Central memory CD4-positive, alpha-beta T cell (primary cell): ENCODE measurements at regions not wholly inside any gene's neighbourhood (a gene's known extent, or its start where the extent isn't known, plus 50 kb on each side); places are given as distances from the start of the nearest gene placed in this dataset.
"Not testable (repeated sequence)": the region's sequence is repeated elsewhere in the genome, so short reads cannot be mapped to it uniquely, and the experiment has no call there.

Source experiments
- DNase-seq: peaks from one replicate; pipeline ENCODE4 v3.0.0; 2022

- DNase-seq, result no peak
These were observed 85.7 kb downstream of the SUCLG1 start for GRCh38 chr2:84373391-84373790.

GRCh38 chr2:84362541-84362940 lies 96.5 kb downstream of the SUCLG1 start:
- DNase-seq, result no peak

DNA sequence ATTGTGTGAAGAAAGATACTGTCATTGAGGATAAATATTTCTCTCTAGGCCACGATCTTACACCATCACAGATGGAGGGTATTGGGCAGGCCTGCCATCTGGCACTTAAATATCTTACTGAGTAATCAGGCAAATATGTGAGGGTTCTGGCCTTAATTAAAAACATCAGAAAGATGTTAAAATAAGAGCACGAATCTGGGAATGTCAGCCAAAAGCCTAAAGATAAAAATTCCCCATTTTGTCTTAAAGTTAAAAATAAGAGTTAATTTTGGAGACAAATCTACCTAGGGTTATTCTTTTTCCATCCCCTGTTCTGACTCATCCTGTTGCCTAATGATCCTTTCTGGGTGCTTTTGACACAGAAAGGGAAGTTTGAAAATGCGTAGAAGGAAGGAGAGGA lies 121.0 kb downstream of the SUCLG1 start:
- no peak for DNase-seq

DNA sequence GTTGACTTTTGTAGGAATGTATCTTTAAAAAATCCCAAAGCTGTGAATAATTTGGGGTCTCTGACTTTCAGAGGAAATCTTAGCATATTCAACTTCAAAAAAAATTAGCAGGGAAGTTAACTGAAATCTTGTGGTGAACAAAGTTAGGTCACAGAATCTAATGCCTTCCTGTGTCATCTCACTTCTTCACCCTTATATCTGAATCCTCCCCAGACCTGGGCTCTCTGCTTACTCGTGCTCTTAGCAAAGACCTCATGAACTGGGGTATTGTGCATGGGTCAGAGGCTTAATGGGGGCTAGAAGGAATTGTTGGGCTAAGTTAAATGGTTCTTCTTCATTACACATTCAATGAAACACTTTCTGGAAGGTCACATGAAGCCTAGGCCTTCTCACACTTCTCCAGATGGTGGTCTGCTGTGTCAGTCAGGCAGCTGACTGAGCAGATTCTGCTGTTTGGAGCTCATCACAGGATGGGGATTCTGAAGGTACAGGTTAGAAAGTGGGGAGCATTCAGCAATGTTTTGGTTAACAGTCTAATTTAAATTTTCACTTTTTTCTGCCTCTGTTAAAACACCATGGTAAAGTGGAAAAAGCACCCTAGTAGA lies 131.3 kb downstream of the SUCLG1 start:
- no peak for DNase-seq

- no peak for DNase-seq
These were observed 132.1 kb downstream of the SUCLG1 start for GRCh38 chr2:84326831-84327432.

DNA sequence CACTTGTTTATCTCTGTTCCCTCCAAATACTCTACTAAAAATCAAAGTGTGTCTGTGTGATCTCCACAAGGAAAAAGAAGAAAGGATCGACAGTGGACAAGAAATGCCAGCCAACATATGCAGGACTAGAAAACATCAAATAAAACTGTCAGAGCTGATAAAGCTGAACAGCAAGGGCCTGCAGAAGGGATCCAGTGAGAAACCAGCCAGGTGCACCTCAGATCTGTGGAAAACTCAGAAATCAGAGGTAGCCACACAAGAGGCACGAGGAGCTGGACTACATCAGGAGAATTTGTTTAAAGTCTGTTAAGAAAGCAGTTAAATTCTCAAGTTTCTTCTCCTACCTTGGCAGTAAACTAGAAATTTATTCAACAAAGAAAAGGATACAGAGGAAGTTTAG lies 135.2 kb downstream of the SUCLG1 start:
- no peak for DNase-seq

- DNase-seq, result no peak
These were observed 138.1 kb downstream of the SUCLG1 start for GRCh38 chr2:84320940-84321339.

DNA sequence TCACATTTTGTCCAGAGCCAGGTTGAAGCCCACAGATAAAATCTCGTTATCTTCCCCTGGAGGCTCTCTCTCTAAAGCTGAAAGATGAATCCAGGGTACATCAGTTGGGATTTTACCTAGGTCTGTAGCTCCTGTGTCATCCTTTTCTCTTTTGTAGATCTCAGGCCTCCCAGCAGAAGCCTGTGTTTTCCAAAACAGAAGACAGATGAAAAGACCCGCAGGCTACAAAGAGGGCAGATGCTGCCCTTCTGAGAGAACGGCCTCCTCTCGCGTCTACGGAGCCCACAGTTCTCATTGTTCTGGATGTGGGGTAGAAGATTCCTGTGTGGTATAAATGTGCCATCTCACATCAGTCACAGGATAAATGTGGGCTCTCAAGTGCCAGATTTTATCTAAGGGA lies 139.5 kb downstream of the SUCLG1 start:
- DNase-seq, result no peak

DNA sequence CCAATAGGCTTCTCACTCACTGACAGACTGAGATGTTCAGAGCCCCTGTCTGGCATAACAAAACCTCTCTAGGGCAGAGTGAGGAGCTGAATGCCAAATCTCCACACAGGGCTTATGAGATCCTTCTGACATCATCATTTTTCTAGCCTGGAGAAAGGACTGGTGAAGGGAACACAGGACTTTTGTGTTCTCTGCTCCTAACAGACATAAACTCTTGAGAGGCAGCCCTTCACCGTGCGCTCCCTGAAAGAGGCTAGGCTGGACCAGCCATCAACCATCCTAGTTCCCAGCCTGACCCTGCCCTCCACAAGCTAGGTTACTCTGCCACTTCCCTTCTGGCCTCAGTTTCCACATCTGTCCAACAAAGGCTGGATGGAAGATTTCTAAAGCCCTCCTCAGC lies 141.9 kb downstream of the SUCLG1 start:
- DNase-seq, result no peak

DNA sequence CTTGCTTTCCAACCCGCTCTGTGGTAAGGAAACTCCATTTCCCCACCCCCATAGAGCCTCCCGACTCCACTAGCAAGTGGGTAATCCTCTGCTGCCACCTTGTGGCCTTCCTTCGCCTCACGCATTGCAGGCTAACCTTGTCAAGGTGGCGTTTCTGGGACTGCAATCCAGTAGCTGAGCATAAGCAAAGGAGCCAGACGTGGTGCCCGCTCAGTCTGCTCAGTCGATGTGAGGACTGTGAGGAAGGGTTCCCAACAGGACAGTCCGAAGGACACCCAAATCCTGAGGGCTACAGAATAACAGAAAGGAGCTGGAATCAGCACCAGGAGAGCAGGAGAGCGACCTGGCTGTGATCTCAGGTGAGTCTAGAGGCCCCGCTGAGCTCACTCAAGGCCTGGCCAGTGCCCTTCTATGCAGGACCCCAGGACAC lies 144.2 kb downstream of the SUCLG1 start:
- peak; percentile 42 for DNase-seq

DNA sequence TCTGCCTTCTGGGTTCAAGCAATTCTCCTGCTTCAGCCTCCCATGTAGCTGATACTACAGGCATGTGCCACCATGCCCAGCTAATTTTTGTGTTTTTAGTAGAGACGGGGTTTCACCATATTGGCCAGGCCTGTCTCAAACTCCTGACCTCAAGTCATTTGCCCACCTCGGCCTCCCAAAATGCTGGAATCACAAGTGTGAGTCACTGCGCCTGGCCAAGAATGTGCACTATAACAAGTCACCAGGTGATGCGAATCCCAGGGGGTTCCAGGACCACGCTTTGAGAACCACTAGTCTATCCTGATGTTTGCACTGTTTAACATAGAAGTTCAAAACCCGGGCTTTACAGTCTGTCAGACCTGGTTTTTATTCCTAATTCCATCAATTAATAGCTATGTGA lies 144.8 kb downstream of the SUCLG1 start:
- DNase-seq, result no peak

GRCh38 chr2:84309281-84309680 lies 149.8 kb downstream of the SUCLG1 start:
- no peak for DNase-seq

- DNase-seq, result no peak
These were observed 152.7 kb downstream of the SUCLG1 start for GRCh38 chr2:84306361-84306760.

DNA sequence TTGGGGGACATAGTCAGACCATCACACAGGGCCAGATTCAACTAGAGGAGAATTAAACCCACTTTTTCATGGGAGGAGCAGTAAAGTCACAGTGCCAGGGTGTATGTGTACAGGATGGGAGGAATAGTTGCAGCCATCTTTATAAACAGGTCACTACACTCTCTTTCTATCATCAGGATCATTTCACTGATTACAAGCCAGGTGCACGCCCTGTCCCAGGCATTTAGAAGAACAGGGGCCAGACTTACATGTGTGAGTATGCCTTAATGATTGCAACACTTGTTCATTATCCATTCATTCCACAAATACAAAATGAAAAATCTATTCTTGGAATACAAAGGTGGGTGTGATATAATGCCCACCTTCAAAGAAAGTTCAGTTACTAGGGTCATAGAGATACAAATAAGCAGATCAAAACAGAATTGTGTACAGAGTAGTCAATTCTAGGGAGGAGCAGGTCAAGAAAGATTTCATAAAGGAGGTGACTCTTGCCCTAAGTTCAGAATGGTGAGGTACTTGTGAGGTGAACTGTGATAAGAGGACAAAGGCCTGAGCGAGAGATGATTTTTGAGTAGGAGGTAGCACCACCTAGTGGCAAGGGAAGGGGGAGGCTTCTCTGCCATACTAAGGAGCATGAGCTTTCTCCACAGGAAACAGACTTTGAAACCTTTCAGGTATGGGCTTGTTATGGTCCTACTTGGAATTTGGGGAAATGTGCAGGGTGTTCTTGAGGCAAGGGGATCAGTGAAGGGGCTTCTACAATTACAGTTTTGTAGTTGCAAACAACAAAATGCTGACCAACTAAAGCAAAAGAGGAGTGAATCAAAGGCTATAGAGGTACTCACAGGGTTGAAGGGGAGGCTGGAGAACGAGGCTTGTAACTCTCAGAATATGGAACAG lies 156.3 kb downstream of the SUCLG1 start:
- peak; percentile 16 for DNase-seq

DNA sequence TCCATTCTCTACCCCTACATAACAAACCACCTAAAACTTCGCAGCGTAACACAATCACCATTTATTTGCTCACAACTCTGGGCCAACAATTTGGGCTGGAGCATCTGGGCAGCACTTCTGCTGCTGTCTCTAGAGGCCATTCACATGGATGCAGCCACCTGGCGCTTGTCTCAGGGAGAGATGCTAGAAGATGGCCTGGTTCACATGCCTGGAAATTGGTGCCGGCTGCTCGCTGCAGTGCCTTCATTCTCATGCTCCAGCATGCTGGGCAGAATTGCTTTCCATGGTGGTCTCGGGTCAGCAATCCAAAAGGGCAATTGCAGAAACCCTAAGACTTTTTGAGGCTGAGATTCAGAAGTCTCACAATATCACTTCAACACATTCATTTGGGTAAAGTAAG lies 157.4 kb downstream of the SUCLG1 start:
- DNase-seq, result no peak

GRCh38 chr2:84300696-84301029 lies 158.4 kb downstream of the SUCLG1 start:
- no peak for DNase-seq

DNA sequence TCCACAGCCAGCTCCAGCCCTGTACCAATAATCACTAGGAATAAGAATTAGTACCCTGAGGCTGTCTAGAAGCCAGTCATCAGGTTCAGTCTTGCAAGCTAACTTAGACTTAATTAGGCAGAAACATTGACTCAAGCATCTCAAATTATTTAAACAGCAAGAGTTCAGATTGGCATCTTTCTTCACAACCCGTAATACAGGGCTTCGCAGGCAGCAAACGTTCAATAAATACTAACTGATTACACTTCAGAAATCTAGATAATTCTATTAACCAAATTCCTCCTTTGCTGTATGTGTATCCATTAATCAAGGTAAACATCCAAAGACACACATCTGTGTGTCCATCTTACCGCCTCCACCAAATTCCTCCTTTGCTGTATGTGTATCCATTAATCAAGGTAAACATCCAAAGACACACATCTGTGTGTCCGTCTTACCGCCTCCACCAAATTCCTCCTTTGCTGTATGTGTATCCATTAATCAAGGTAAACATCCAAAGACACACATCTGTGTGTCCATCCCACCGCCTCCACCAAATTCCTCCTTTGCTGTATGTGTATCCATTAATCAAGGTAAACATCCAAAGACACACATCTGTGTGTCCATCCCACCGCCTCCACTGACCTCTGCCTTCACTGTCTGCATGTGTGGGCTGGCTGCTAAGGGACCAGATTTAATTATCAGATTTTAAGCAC lies 158.9 kb downstream of the SUCLG1 start:
- not testable (repeated sequence) for DNase-seq

GRCh38 chr2:84299211-84299775 lies 159.8 kb downstream of the SUCLG1 start:
- DNase-seq, result no peak

DNA sequence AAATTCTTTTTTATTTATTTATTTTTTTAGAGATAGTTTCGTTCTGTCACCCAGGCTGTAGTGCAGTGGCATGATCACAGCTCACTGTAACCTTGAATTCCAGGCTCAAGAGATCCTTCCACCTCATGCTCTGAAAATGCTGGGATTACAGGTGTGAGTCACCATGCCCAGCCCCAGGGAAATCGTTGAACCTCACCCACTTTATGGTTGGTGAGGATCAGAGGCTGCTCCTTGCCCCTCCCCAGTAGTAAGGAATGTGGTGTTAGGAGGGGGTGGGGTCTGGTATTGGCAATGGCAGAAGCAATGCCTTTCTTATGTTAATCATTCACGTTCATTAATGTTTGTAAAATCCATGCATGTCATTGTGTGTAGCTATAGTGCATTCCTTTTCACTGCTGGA lies 161.9 kb downstream of the SUCLG1 start:
- no peak for DNase-seq

- DNase-seq, result no peak
These were observed 165.2 kb downstream of the SUCLG1 start for GRCh38 chr2:84293791-84294380.

- no peak for DNase-seq
These were observed 166.5 kb downstream of the SUCLG1 start for GRCh38 chr2:84292545-84292944.

- no peak for DNase-seq
These were observed 168.5 kb downstream of the SUCLG1 start for GRCh38 chr2:84290537-84290936.

DNA sequence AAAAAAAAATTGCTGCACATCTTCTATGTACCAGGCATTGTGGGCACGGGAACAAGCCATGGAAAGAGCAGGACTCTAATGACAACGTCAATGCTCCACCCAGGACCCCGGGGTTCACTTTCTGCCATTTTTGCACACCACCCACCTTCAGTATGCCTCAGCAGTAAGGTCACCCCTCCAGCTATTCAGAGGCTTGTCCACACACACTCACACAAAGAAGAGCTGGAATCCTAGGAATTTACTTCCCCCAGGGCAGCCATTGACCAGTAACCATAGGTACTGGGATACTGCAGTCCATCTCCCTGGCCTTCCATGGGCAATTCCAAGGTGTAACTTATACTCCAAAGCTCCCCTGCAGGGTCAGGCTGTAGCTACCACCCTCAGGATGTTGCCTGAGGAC lies 170.8 kb downstream of the SUCLG1 start:
- no peak for DNase-seq
